HCT116 (cell line): ENCODE measurements at regions not wholly inside any gene's neighbourhood (a gene's known extent, or its start where the extent isn't known, plus 50 kb on each side); places are given as distances from the start of the nearest gene placed in this dataset.

Experiments
- ATAC-seq: fragments of 200-7000 bp; cut with Tn5 transposase; 2 replicates; pipeline ENCODE4 v1.9.1; 2020; ENCODE audit warnings: mild to moderate bottlenecking, moderate library complexity
- BruUV-seq: library from RNA; stranded (reverse); fragments of 400-500 nt; replicated peaks from 2 replicates; lab custom pipeline; 2021; lab: Mats Ljungman, UMichigan
- CTCF ChIA-PET: fragments of 300-600 bp; sonication (Branson Sonifier 250); formaldehyde crosslinking; loops from one replicate; lab custom pipeline; 2021; ENCODE audit warnings: antibody characterized with exemption; lab: Charles Lee
- POLR2A ChIA-PET: fragments of 300-600, 350-600 bp; sonication (Branson Sonifier 250); formaldehyde crosslinking; loops from one replicate; lab custom pipeline; 2021; ENCODE audit warnings: antibody characterized with exemption; lab: Charles Lee
- RAD21 ChIA-PET, 2 experiments: fragments of 300-600 bp; sonication (Branson Sonifier 250); formaldehyde crosslinking; loops; one replicate each; lab custom pipeline; 2023; ENCODE audit warnings: low total read pairs in 2 of 2; ENCODE audit not compliant: uncharacterized antibody in 2 of 2, unreplicated experiment in 2 of 2, low non-redundant PET in 1 of 2; lab: Charles Lee
- DNase-seq: peaks from one replicate; pipeline ENCODE4 v3.0.0-alpha.2; 2010; ENCODE audit warnings: low read depth, low spot score
- H2AFZ ChIP-seq: fragments of 200-600 bp; shearing (Covaris generic), sonication (generic); 2 replicates; pipeline ENCODE4 v1.6.1; 2017; ENCODE audit warnings: low read depth, mixed run types, mixed read lengths, antibody characterized with exemption, low read length; ENCODE audit not compliant: poor library complexity, severe bottlenecking
- H3K27ac ChIP-seq: 2 replicates; pipeline ENCODE4 v1.5.1; 2012; ENCODE audit warnings: low read depth, low read length
- H3K27me3 ChIP-seq: fragments of 200-600 bp; sonication (generic); 2 replicates; pipeline ENCODE4 v1.6.1; 2016; ENCODE audit warnings: mixed run types, low read length, mixed read lengths; ENCODE audit not compliant: insufficient read depth
- H3K36me3 ChIP-seq, 2 experiments: fragments of 200-500 bp in 1 of 2; fragments of 200-600 bp in 1 of 2; sonication (Bioruptor generic) in 1 of 2; sonication (generic) in 1 of 2; 2 replicates each; pipeline versions ENCODE4 v1.5.1 to v1.6.1; 2014 to 2016; ENCODE audit warnings: low read length in 2 of 2, inconsistent platforms in 1 of 2, mixed read lengths in 1 of 2, mixed run types in 1 of 2; ENCODE audit not compliant: insufficient read depth in 2 of 2, control insufficient read depth in 1 of 2
- H3K4me1 ChIP-seq, 2 experiments: fragments of 200-600 bp in 1 of 2; sonication (generic) in 1 of 2; 2 replicates each; pipeline versions ENCODE4 v1.5.1 to v1.6.1; 2012 to 2017; ENCODE audit warnings: low read length in 2 of 2, inconsistent platforms in 1 of 2, mild to moderate bottlenecking in 1 of 2, mixed read lengths in 1 of 2, mixed run types in 1 of 2, moderate library complexity in 1 of 2; ENCODE audit not compliant: insufficient read depth in 2 of 2, control insufficient read depth in 1 of 2
- H3K4me2 ChIP-seq: fragments of 200-600 bp; sonication (generic); 2 replicates; pipeline ENCODE4 v1.6.1; 2017; ENCODE audit warnings: mixed run types, low read length, mixed read lengths
- H3K4me3 ChIP-seq, 2 experiments: fragments of 200-600 bp in 1 of 2; sonication (generic) in 1 of 2; replicated peaks in 1 of 2; 2 replicates each; pipeline ENCODE4 v1.5.1; 2011 to 2016; ENCODE audit warnings: low read length in 2 of 2, control low read depth in 1 of 2, low read depth in 1 of 2, mild to moderate bottlenecking in 1 of 2, mixed read lengths in 1 of 2, mixed run types in 1 of 2
- H3K79me2 ChIP-seq: fragments of 200-600 bp; sonication (generic); 2 replicates; pipeline ENCODE4 v1.6.1; 2017; ENCODE audit warnings: mild to moderate bottlenecking, mixed run types, low read length, moderate library complexity, mixed read lengths; ENCODE audit not compliant: insufficient read depth
- H3K9ac ChIP-seq: fragments of 200-600 bp; sonication (generic); 2 replicates; pipeline ENCODE4 v1.6.1; 2016; ENCODE audit warnings: low read length, mixed read lengths
- H3K9me2 ChIP-seq: fragments of 200-600 bp; sonication (generic), shearing (Covaris generic); 2 replicates; pipeline ENCODE4 v1.6.1; 2017; ENCODE audit warnings: mixed run types, mild to moderate bottlenecking, moderate library complexity; ENCODE audit not compliant: insufficient read depth
- H3K9me3 ChIP-seq, 2 experiments: fragments of 200-500 bp in 1 of 2; fragments of 200-600 bp in 1 of 2; sonication (Bioruptor generic) in 1 of 2; sonication (generic) in 1 of 2; 2 replicates each; pipeline ENCODE4 v1.6.1; 2014 to 2017; ENCODE audit warnings: low read length in 2 of 2, mixed read lengths in 2 of 2, inconsistent platforms in 1 of 2, low read depth in 1 of 2, mild to moderate bottlenecking in 1 of 2, mixed run types in 1 of 2, moderate library complexity in 1 of 2; ENCODE audit not compliant: control insufficient read depth in 1 of 2, insufficient read depth in 1 of 2
- H4K20me1 ChIP-seq: fragments of 200-600 bp; sonication (generic), shearing (Covaris generic); 2 replicates; pipeline ENCODE4 v1.6.1; 2017; ENCODE audit warnings: mixed run types, mild to moderate bottlenecking, moderate library complexity; ENCODE audit not compliant: insufficient read depth
- CBX3 ChIP-seq: IDR thresholded peaks from 2 replicates; pipeline ENCODE4 v1.6.1; 2012; ENCODE audit warnings: low read depth
- CEBPB ChIP-seq: IDR thresholded peaks from 2 replicates; pipeline ENCODE4 v1.6.1; 2012; ENCODE audit warnings: low read depth
- EZH2phosphoT487 ChIP-seq: fragments of 200-600 bp; IDR thresholded peaks from 2 replicates; pipeline ENCODE4 v1.6.1; 2018; ENCODE audit warnings: antibody characterized with exemption, borderline replicate concordance
- POLR2AphosphoS5 ChIP-seq: IDR thresholded peaks from 2 replicates; pipeline ENCODE4 v1.6.1; 2011; ENCODE audit warnings: mild to moderate bottlenecking, low read depth, low read length, moderate library complexity
- RAD21 ChIP-seq: IDR thresholded peaks from 2 replicates; pipeline ENCODE4 v1.6.1; 2012; ENCODE audit warnings: low read depth, mild to moderate bottlenecking
- SIN3A ChIP-seq: IDR thresholded peaks from 2 replicates; pipeline ENCODE4 v1.6.1; 2012; ENCODE audit warnings: low read depth
- ZNF274 ChIP-seq: fragments of 200-500 bp; sonication (Bioruptor generic); IDR thresholded peaks from 2 replicates; pipeline ENCODE4 v1.6.1; 2014; ENCODE audit warnings: mild to moderate bottlenecking, low read depth, low read length, inconsistent platforms
- intact Hi-C: fragments of 100-400 bp; cut with micrococcal nuclease; formaldehyde crosslinking; loops from 2 replicates; pipeline ENCODE4 v1.10.0; 2022
- TF ChIP-seq, protein P1 (sequence below), 3 experiments: fragments of 200-600 bp in 1 of 3; sonication (generic) in 1 of 3; IDR thresholded peaks in 2 of 3; conservative IDR thresholded peaks in 1 of 3; 2 replicates each; pipeline ENCODE4 v1.5.1; 2012 to 2017; ENCODE audit warnings: low read depth in 2 of 3, low read length in 2 of 3, antibody characterized with exemption in 1 of 3, borderline replicate concordance in 1 of 3, control low read depth in 1 of 3, mild to moderate bottlenecking in 1 of 3, mixed read lengths in 1 of 3, mixed run types in 1 of 3, moderate library complexity in 1 of 3; ENCODE audit not compliant: insufficient read depth in 1 of 3
- TF ChIP-seq, protein P2 (sequence below): IDR thresholded peaks from 2 replicates; pipeline ENCODE4 v1.6.1; 2012

DNA sequence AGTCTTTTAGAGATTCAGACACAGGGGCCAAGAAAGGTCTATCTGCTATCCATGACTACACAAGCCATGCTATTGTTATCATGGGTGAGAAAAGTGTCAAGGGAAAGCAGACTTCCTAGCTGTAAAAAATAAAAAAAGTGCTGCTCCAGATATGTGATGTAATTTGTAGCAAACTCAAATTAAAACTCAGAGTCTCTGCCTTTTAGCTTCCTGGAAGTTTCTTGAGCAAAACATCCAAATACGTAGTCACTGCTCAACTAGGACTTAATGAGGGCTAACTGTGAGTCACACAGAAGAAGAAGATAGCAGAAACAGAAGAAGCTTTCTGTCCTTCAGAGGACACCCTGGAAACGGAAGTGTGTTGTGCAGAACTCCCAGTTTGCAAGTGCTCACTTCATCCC, 393.4 kb upstream of the NR2F2 start (continued):
- TF ChIP-seq, protein P1, sequence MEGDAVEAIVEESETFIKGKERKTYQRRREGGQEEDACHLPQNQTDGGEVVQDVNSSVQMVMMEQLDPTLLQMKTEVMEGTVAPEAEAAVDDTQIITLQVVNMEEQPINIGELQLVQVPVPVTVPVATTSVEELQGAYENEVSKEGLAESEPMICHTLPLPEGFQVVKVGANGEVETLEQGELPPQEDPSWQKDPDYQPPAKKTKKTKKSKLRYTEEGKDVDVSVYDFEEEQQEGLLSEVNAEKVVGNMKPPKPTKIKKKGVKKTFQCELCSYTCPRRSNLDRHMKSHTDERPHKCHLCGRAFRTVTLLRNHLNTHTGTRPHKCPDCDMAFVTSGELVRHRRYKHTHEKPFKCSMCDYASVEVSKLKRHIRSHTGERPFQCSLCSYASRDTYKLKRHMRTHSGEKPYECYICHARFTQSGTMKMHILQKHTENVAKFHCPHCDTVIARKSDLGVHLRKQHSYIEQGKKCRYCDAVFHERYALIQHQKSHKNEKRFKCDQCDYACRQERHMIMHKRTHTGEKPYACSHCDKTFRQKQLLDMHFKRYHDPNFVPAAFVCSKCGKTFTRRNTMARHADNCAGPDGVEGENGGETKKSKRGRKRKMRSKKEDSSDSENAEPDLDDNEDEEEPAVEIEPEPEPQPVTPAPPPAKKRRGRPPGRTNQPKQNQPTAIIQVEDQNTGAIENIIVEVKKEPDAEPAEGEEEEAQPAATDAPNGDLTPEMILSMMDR (IDR thresholded peaks at IDR 0.05 in 2 of 3, conservative IDR thresholded peaks at IDR 0.05 in 1 of 3; ENCODE audit: borderline replicate concordance in 1 of 3, insufficient read depth in 1 of 3, low read depth in 2 of 3, low read length in 2 of 3) = no peak

DNA sequence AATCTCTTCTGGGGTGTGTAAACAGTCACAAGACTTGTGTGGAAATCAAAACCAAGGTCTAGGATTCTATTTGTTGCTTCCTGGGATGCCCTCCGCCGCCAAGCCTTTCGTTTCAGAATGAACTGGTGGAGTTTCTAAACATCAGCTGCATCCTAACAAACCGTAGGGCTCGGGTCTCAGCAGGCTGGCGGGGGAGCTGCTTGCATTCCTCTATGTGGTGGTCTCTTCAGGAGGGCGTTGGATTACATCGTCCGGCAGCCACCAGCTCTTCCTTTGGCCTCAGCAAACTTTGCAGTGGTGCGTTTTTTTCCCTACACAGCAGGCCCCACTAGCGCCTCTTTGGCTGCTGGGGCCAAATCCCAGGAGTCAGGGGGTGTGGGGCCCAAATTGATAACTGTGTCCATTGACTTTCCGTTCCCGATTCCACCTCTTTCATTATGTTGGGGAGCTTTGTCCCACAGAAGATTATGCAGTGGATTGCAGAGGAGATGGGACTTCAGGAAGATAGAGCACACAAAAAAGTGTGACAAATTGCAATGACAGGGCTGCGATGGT, 390.0 kb upstream of the NR2F2 start:
- ChIA-PET CTCF (no interaction called here), RAD21 (no interaction called here), POLR2A (no interaction called here)
- Histone ChIP-seq H3K4me2 (no peak overlapping the region), H3K36me3 (no peaks in the 10 kb centered on the region), H4K20me1 (no peaks in the 10 kb centered on the region), H3K27me3 (no peaks in the 10 kb centered on the region), H2AFZ (no peak overlapping the region), H3K9me3 (no peaks in the 10 kb centered on the region), H3K4me1 (no peaks in the 10 kb centered on the region), H3K9ac (no peak overlapping the region), H3K4me3 (no peak overlapping the region), H3K79me2 (no peaks in the 10 kb centered on the region), H3K9me2 (no peaks in the 10 kb centered on the region), H3K27ac (no peak overlapping the region)
- no peak for ATAC-seq
- BruUV-seq = no TSS peak
- intact Hi-C loops = no loop called here
- no peak for DNase-seq
- TF ChIP-seq POLR2AphosphoS5 (no peak), EZH2phosphoT487 (no peak), ZNF274 (no peak), CEBPB (no peak), SIN3A (no peak), RAD21 (no peak), CBX3 (no peak)
- TF ChIP-seq, protein P2, sequence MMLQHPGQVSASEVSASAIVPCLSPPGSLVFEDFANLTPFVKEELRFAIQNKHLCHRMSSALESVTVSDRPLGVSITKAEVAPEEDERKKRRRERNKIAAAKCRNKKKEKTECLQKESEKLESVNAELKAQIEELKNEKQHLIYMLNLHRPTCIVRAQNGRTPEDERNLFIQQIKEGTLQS = no peak
- TF ChIP-seq, all 23 proteins: peak for 0
